ENCODE measurements at regions not wholly inside any gene's neighbourhood (a gene's known extent, or its start where the extent isn't known, plus 50 kb on each side); places are given as distances from the start of the nearest gene placed in this dataset.

GRCh38 chr1:38733761-38734160 lies 125.8 kb downstream of the RRAGC start:
- TF ChIP-seq EZH2phosphoT487 (conservative IDR thresholded peaks at IDR 0.05; ENCODE audit: low read length) (no peak), CTCF (IDR thresholded peaks at IDR 0.05; ENCODE audit: insufficient read depth, low read length, poor library complexity, severe bottlenecking) (no peak)

GRCh38 chr1:38730511-38731397 lies 128.8 kb downstream of the RRAGC start:
- Histone ChIP-seq H3K36me3 (ENCODE audit: low read length) (no peaks in the 10 kb centered on the region), H3K79me2 (ENCODE audit: insufficient read depth, low read length) (no peaks in the 10 kb centered on the region), H3K27me3 (ENCODE audit: low read length) (no peaks in the 10 kb centered on the region), H4K20me1 (ENCODE audit: low read depth, low read length) (no peaks in the 10 kb centered on the region), H2AFZ (ENCODE audit: low read depth, low read length, severe bottlenecking) (no peak overlapping the region), H3K9me2 (replicated peaks; ENCODE audit: insufficient read depth, low read length) (no peaks in the 10 kb centered on the region), H3K4me3 (ENCODE audit: insufficient read depth, low read length, poor library complexity, severe bottlenecking) (no peak overlapping the region), H3K9me3 (ENCODE audit: insufficient read depth, low read length) (no peaks in the 10 kb centered on the region), H3K9ac (ENCODE audit: low read length) (no peak overlapping the region), H3K4me2 (ENCODE audit: low read depth, low read length, poor library complexity, severe bottlenecking) (no peak overlapping the region), H3K27ac (ENCODE audit: low read depth, low read length) (no peak overlapping the region), H3F3A (ENCODE audit: insufficient read depth) (no peaks in the 10 kb centered on the region)
- no peak for TF ChIP-seq EZH2phosphoT487 (conservative IDR thresholded peaks at IDR 0.05; ENCODE audit: low read length)
- no peak for TF ChIP-seq CTCF (IDR thresholded peaks at IDR 0.05; ENCODE audit: insufficient read depth, low read length, poor library complexity, severe bottlenecking)

More at GRCh38 chr1:38733761-38734160, 125.8 kb downstream of the RRAGC start:
- Histone ChIP-seq H2AFZ (ENCODE audit: low read depth, low read length, severe bottlenecking) (no peak overlapping the region), H3K9me3 (ENCODE audit: insufficient read depth, low read length) (no peaks in the 10 kb centered on the region), H3K9ac (ENCODE audit: low read length) (no peak overlapping the region), H3K9me2 (replicated peaks; ENCODE audit: insufficient read depth, low read length) (no peaks in the 10 kb centered on the region), H3K4me3 (ENCODE audit: insufficient read depth, low read length, poor library complexity, severe bottlenecking) (no peak overlapping the region), H3K4me2 (ENCODE audit: low read depth, low read length, poor library complexity, severe bottlenecking) (no peak overlapping the region), H3F3A (ENCODE audit: insufficient read depth) (no peaks in the 10 kb centered on the region), H3K79me2 (ENCODE audit: insufficient read depth, low read length) (no peaks in the 10 kb centered on the region), H3K27me3 (ENCODE audit: low read length) (no peaks in the 10 kb centered on the region), H3K27ac (ENCODE audit: low read depth, low read length) (no peak overlapping the region), H4K20me1 (ENCODE audit: low read depth, low read length) (no peaks in the 10 kb centered on the region), H3K36me3 (ENCODE audit: low read length) (no peaks in the 10 kb centered on the region)

GRCh38 chr1:38728585-38728908 lies 131.0 kb downstream of the RRAGC start:
- Histone ChIP-seq H3K27ac (ENCODE audit: low read depth, low read length) (no peak overlapping the region), H4K20me1 (ENCODE audit: low read depth, low read length) (no peaks in the 10 kb centered on the region), H3K9me3 (ENCODE audit: insufficient read depth, low read length) (no peaks in the 10 kb centered on the region), H2AFZ (ENCODE audit: low read depth, low read length, severe bottlenecking) (no peak overlapping the region), H3F3A (ENCODE audit: insufficient read depth) (no peaks in the 10 kb centered on the region), H3K9me2 (replicated peaks; ENCODE audit: insufficient read depth, low read length) (no peaks in the 10 kb centered on the region), H3K36me3 (ENCODE audit: low read length) (no peaks in the 10 kb centered on the region), H3K79me2 (ENCODE audit: insufficient read depth, low read length) (no peaks in the 10 kb centered on the region), H3K9ac (ENCODE audit: low read length) (no peak overlapping the region), H3K4me2 (ENCODE audit: low read depth, low read length, poor library complexity, severe bottlenecking) (no peak overlapping the region), H3K4me3 (ENCODE audit: insufficient read depth, low read length, poor library complexity, severe bottlenecking) (no peak overlapping the region), H3K27me3 (ENCODE audit: low read length) (no peaks in the 10 kb centered on the region)
- TF ChIP-seq CTCF (IDR thresholded peaks at IDR 0.05; ENCODE audit: insufficient read depth, low read length, poor library complexity, severe bottlenecking): no peak
- no peak for TF ChIP-seq EZH2phosphoT487 (conservative IDR thresholded peaks at IDR 0.05; ENCODE audit: low read length)
